Vagina (tissue), 2 donors: ENCODE measurements at regions not wholly inside any gene's neighbourhood (a gene's known extent, or its start where the extent isn't known, plus 50 kb on each side); places are given as distances from the start of the nearest gene placed in this dataset.

Experiments used
- CTCF ChIP-seq, 3 experiments: fragments of 450-650 bp in 2 of 3; fragments of 200-600 bp in 1 of 3; sonication (generic) in 1 of 3; IDR thresholded peaks; one replicate each; pipeline ENCODE4 v1.5.1; 2017 to 2019; ENCODE audit warnings: antibody characterized with exemption in 3 of 3, mild to moderate bottlenecking in 2 of 3, moderate library complexity in 2 of 3
- POLR2A ChIP-seq, 2 donors: fragments of 450-650 bp; IDR thresholded peaks; one replicate each; pipeline ENCODE4 v1.6.1; 2017; ENCODE audit warnings: antibody characterized with exemption in 2 of 2, mild to moderate bottlenecking in 2 of 2, moderate library complexity in 2 of 2
- POLR2AphosphoS5 ChIP-seq, 2 donors: sonication (generic); formaldehyde crosslinking; IDR thresholded peaks; one replicate each; pipeline ENCODE4 v1.9.0; 2017; ENCODE audit warnings: antibody characterized with exemption in 2 of 2, mild to moderate bottlenecking in 2 of 2, low read depth in 1 of 2; ENCODE audit not compliant: insufficient read depth in 1 of 2

DNA sequence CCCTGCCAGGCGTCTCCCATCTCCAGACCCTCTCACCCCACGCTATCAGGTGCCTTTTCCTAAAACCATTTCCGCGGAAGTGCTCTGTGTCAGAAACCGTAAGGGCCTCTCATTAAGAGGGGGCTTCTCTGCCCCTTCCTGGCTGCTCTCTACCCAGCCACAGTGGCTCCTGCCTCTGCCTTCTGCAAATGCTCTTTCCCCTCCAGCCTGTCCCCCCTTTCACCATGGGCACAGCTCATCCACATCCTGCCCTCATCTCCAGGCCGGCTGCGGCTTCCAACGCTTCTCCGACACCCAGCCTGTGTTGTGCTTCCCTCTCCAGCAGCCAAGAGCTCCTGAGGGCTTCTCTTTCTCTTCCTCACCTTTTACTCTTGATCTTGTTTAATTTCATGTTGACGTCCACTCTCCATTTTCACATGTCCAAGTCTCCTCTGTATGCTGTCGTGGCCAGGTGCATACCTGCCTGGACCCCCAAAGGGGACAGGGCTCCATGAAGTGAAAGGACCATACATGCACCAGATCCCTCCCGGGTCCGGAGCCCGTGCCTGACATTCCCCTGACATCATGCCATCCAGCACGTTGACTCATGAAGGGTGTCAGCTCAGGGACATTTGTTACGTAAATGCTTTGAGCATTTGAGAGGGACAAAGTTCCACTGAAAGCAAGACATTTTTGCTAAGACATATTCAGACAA lies 306.5 kb downstream of the AJAP1 start:
- TF ChIP-seq CTCF (IDR thresholded peaks at IDR 0.05), result no peak
- no peak for TF ChIP-seq POLR2A (IDR thresholded peaks at IDR 0.05)
- no peak for TF ChIP-seq POLR2AphosphoS5 (IDR thresholded peaks at IDR 0.05; ENCODE audit: insufficient read depth in 1 of 2, low read depth in 1 of 2)
